ENCODE measurements at regions not wholly inside any gene's neighbourhood (a gene's known extent, or its start where the extent isn't known, plus 50 kb on each side); places are given as distances from the start of the nearest gene placed in this dataset.

DNA sequence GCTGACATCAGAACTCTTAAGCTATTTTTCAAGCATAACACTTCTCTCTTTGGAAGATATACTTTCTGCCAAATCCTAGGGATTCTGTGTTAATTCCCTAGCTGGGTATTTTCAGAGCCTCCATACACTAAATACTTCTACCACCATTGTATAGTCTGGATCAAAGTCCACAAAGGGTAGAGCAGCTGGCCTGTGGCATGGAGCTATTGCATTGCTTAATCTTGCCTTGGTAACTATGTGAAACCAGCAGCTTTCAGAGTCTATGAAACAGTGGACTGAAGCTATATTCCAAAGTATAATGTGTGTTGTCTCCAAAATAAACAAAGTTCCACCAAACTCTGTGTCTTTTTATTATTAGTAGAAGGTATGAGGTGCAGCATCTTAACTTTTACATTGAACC, 296.9 kb upstream of the CDH19 start:
- no peak for TF ChIP-seq YY1 (IDR thresholded peaks at IDR 0.05; ENCODE audit: low read depth)

DNA sequence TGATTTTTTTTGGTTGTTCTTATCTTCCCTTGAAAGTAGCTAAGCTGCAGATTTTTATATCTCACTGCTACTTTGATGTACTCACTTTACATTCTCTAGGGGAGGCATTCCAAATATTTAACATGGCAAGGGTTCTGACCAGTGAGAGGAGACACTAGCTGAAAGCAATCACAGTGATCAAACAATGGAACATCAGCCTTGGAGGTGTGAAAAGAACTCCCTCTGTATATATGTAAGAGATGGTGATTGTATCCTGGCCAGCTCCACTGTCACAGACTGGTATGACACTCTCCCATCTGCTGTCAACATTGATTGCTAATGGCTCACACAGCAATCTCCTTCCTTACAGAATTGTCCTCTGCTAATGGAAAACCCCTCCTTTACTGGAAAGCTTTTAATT, 291.7 kb upstream of the CDH19 start:
- TF ChIP-seq FOXM1 (IDR thresholded peaks at IDR 0.05; ENCODE audit: borderline replicate concordance, low read depth): no peak
- no peak for TF ChIP-seq ZBTB7A (IDR thresholded peaks at IDR 0.05; ENCODE audit: low read depth)
- TF ChIP-seq EGR1 (IDR thresholded peaks at IDR 0.05): no peak
- TF ChIP-seq NFIC (IDR thresholded peaks at IDR 0.05): no peak
- no peak for TF ChIP-seq TEAD4 (IDR thresholded peaks at IDR 0.05)
- TF ChIP-seq, protein P1, sequence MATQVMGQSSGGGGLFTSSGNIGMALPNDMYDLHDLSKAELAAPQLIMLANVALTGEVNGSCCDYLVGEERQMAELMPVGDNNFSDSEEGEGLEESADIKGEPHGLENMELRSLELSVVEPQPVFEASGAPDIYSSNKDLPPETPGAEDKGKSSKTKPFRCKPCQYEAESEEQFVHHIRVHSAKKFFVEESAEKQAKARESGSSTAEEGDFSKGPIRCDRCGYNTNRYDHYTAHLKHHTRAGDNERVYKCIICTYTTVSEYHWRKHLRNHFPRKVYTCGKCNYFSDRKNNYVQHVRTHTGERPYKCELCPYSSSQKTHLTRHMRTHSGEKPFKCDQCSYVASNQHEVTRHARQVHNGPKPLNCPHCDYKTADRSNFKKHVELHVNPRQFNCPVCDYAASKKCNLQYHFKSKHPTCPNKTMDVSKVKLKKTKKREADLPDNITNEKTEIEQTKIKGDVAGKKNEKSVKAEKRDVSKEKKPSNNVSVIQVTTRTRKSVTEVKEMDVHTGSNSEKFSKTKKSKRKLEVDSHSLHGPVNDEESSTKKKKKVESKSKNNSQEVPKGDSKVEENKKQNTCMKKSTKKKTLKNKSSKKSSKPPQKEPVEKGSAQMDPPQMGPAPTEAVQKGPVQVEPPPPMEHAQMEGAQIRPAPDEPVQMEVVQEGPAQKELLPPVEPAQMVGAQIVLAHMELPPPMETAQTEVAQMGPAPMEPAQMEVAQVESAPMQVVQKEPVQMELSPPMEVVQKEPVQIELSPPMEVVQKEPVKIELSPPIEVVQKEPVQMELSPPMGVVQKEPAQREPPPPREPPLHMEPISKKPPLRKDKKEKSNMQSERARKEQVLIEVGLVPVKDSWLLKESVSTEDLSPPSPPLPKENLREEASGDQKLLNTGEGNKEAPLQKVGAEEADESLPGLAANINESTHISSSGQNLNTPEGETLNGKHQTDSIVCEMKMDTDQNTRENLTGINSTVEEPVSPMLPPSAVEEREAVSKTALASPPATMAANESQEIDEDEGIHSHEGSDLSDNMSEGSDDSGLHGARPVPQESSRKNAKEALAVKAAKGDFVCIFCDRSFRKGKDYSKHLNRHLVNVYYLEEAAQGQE (IDR thresholded peaks at IDR 0.05; ENCODE audit: low read depth): no peak
- no peak for TF ChIP-seq CEBPB (IDR thresholded peaks at IDR 0.05)
- TF ChIP-seq CREB1 (IDR thresholded peaks at IDR 0.05; ENCODE audit: low read depth): no peak
- no peak for TF ChIP-seq TAF1 (IDR thresholded peaks at IDR 0.05; ENCODE audit: low read depth)
- TF ChIP-seq, protein P2, sequence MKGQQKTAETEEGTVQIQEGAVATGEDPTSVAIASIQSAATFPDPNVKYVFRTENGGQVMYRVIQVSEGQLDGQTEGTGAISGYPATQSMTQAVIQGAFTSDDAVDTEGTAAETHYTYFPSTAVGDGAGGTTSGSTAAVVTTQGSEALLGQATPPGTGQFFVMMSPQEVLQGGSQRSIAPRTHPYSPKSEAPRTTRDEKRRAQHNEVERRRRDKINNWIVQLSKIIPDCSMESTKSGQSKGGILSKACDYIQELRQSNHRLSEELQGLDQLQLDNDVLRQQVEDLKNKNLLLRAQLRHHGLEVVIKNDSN (IDR thresholded peaks at IDR 0.05): no peak

DNA sequence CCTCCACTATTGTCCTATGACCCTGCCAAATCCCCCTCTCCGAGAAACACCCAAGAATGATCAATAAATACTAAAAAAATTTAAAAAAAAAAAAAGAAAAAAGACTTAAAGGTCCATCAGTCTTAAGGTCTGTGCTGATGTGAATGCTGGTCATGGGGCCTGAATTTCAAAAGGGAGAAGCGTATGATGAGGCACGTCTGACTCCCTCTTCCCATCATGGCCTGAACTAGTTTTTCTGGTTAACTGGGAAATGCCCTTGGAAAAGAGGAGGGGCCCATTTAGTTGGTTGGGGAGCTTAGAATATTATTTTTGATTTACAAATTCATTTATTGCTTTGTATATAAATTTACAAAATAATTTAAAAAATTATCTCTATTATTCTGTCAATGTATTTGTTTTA, 291.0 kb upstream of the CDH19 start:
- no peak for TF ChIP-seq TEAD4 (IDR thresholded peaks at IDR 0.05)
- TF ChIP-seq RAD21 (IDR thresholded peaks at IDR 0.05; ENCODE audit: low read depth): no peak
- no peak for TF ChIP-seq ZBTB7A (IDR thresholded peaks at IDR 0.05; ENCODE audit: low read depth)
- no peak for TF ChIP-seq NFIC (IDR thresholded peaks at IDR 0.05)
- TF ChIP-seq, protein P3, sequence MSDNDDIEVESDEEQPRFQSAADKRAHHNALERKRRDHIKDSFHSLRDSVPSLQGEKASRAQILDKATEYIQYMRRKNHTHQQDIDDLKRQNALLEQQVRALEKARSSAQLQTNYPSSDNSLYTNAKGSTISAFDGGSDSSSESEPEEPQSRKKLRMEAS (IDR thresholded peaks at IDR 0.05): no peak

DNA sequence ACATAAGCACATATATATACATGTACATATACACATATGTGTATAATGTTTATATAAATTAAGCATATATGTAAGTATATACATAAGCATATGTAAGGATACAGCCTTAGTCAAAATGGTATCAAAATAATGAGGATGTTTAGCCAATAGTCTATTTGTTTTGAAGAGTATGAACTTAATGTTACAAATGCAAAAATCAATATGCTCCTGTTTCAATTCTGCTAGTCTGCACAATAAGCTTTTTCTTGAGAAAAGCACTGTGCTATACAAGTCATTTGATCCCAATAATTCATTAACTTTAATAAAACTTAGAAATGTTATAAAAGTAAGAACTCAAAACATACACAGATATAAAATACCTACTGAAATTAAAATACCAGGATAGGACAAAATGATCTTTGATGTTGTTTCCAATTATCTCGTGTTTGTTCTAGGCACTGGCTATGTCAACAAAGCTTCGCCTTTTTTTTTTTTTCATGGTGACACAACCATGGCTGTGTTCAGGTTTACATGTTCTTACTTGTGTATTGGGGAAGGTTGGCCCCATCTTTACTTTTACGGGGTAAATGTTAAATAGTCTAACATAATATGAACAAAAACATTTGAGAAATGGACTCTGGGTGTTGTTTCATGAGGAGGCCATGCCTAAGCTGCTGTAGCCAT, 271.1 kb upstream of the CDH19 start:
- TF ChIP-seq, protein P3 (IDR thresholded peaks at IDR 0.05): no peak
- TF ChIP-seq YY1 (IDR thresholded peaks at IDR 0.05; ENCODE audit: low read depth) (no peak), EP300 (IDR thresholded peaks at IDR 0.05; ENCODE audit: borderline replicate concordance) (no peak), CREB1 (IDR thresholded peaks at IDR 0.05; ENCODE audit: low read depth) (no peak), CEBPB (IDR thresholded peaks at IDR 0.05) (no peak), TAF1 (IDR thresholded peaks at IDR 0.05; ENCODE audit: low read depth) (no peak)

DNA sequence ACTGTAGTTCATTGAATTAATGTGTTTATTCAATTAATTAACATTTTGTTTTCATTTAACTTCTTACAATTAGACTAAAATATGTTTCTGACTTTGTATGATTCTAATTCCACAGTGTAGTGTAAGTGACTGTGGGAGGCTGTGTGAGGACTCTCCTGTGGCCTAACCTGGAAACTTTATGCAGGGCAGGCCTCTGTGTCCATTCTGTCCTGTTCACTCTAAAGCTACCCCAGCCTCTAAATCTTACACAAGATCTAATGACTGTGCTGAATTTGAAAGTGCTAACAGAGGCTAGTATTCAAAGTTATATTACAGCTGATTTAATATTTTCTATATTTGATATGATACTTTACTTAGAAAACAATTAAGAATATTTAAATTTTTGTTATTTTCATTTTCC, 270.5 kb upstream of the CDH19 start:
- no peak for TF ChIP-seq ZBTB7A (IDR thresholded peaks at IDR 0.05; ENCODE audit: low read depth)
- TF ChIP-seq EGR1 (IDR thresholded peaks at IDR 0.05): no peak
- no peak for TF ChIP-seq TEAD4 (IDR thresholded peaks at IDR 0.05)
- TF ChIP-seq YY1 (IDR thresholded peaks at IDR 0.05; ENCODE audit: low read depth): no peak
- TF ChIP-seq RAD21 (IDR thresholded peaks at IDR 0.05; ENCODE audit: low read depth): no peak
- TF ChIP-seq NFIC (IDR thresholded peaks at IDR 0.05): no peak

DNA sequence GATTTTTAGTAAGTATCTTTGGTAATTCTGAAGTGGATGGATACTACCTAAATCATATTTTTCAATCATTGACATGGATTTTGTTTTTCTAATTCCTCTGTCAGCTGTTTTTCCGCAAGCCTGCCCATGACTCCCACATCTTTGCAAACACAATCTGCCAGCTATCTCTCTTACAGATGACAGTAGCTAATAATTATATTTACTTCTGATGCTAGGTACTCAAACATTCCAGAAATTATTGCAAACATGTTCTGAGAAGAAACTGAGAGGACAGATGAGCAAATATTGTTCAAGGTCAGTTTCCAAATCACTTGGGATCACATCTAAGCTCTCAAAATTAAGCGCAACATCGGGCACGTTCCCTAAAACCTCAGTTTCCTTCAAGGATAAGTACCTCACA, 270.0 kb upstream of the CDH19 start:
- no peak for TF ChIP-seq YY1 (IDR thresholded peaks at IDR 0.05; ENCODE audit: low read depth)
- TF ChIP-seq RAD21 (IDR thresholded peaks at IDR 0.05; ENCODE audit: low read depth): no peak
- no peak for TF ChIP-seq TEAD4 (IDR thresholded peaks at IDR 0.05)
- TF ChIP-seq, protein P3 (IDR thresholded peaks at IDR 0.05): no peak
- TF ChIP-seq ZBTB7A (IDR thresholded peaks at IDR 0.05; ENCODE audit: low read depth): no peak
- no peak for TF ChIP-seq TCF12 (IDR thresholded peaks at IDR 0.05; ENCODE audit: low read depth)
- no peak for TF ChIP-seq NFIC (IDR thresholded peaks at IDR 0.05)
- no peak for TF ChIP-seq CREB1 (IDR thresholded peaks at IDR 0.05; ENCODE audit: low read depth)
- TF ChIP-seq EP300 (IDR thresholded peaks at IDR 0.05; ENCODE audit: borderline replicate concordance): no peak
- TF ChIP-seq CEBPB (IDR thresholded peaks at IDR 0.05): no peak
- TF ChIP-seq TAF1 (IDR thresholded peaks at IDR 0.05; ENCODE audit: low read depth): no peak
- no peak for TF ChIP-seq FOXM1 (IDR thresholded peaks at IDR 0.05; ENCODE audit: borderline replicate concordance, low read depth)
- TF ChIP-seq, protein P2 (IDR thresholded peaks at IDR 0.05): no peak
- TF ChIP-seq EGR1 (IDR thresholded peaks at IDR 0.05): no peak
- TF ChIP-seq, protein P1 (IDR thresholded peaks at IDR 0.05; ENCODE audit: low read depth): no peak
